ENCODE measurements at regions not wholly inside any gene's neighbourhood (a gene's known extent, or its start where the extent isn't known, plus 50 kb on each side); places are given as distances from the start of the nearest gene placed in this dataset.

DNA sequence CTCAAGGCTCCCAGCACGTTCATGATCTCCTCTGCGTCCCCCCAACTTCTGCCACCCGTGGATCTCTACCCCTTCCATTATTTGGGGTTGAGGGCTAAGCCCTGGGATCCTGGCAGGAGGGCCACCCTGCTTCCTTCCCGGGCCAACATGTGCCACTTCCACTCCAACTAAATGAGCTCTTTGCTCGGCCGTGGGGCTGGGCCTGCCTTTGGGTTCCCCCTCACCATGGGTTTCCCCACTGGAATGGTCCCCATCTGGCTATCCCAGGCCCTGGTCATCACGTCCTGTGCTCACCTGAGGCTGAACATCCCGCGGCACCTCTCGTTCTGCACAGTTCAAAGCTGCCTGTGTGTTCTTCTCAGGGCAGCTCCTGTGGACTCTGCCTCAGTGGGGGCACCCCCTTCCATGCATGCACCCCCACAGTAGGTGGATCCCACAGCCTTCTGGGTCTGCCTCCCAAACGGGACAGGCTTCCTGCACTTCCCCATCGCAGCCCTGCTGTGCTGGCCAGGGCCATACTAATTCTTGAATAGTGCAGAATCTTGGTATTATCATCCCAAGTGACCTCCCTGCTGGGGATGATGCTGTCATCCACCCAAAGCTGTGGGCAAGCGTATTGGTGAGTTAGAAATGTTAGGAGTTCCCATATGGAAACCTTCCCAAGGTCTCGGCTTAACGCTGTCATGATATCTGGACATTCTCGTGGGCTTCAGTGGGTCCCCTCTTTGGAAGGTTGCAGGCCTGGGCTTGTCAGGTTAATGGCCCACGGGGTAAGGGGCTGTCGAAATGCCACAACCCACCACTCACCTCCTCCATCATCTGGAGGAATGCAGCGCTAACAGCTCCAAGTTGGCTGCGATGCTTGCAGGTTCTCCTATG is 150.5 kb upstream of the TWIST2 start:
- Histone ChIP-seq H3K9me3 (ENCODE audit: control extremely low read depth in 1 of 3, control insufficient read depth in 2 of 3, insufficient read depth in 1 of 3, low read length in 2 of 3) (no peaks in the 10 kb centered on the region), H4K20me1 (ENCODE audit: control insufficient read depth, insufficient read depth, low read length, poor library complexity, severe bottlenecking) (no peaks in the 10 kb centered on the region), H3K27me3 (replicated peaks in 1 of 4; ENCODE audit: control extremely low read depth in 1 of 4, control insufficient read depth in 3 of 4, insufficient read depth in 4 of 4, low read length in 3 of 4) (no peaks in the 10 kb centered on the region), H3K36me3 (replicated peaks in 1 of 2; ENCODE audit: control extremely low read depth in 1 of 2, control insufficient read depth in 1 of 2, extremely low read depth in 1 of 2, insufficient read depth in 2 of 2, low read length in 1 of 2) (no peaks in the 10 kb centered on the region), H3K4me3 (ENCODE audit: control extremely low read depth in 1 of 5, extremely low read depth in 1 of 5, insufficient read depth in 1 of 5, low read depth in 2 of 5, low read length in 4 of 5) (no peak overlapping the region), H2AFZ (ENCODE audit: insufficient read depth, low read depth, low read length, poor library complexity, severe bottlenecking) (no peak overlapping the region), H3K9ac (ENCODE audit: low read length) (no peak overlapping the region), H3K79me2 (ENCODE audit: control insufficient read depth, insufficient read depth, low read length) (no peaks in the 10 kb centered on the region), H3K27ac (ENCODE audit: low read length in 2 of 2) (no peak overlapping the region), H3K4me1 (ENCODE audit: control insufficient read depth in 2 of 2, insufficient read depth in 2 of 2, low read length in 2 of 2) (no peaks in the 10 kb centered on the region), H3K4me2 (replicated peaks; ENCODE audit: low read depth, low read length, poor library complexity, severe bottlenecking) (no peak overlapping the region)
- ChIA-PET POLR2A (no interaction called here), CTCF (no interaction called here)
- 85% methylated on average over 16 of the region's 20 CpGs for WGBS (ENCODE audit: insufficient coverage)
- no peak for DNase-seq
- H3K9me3 Mint-ChIP-seq (ENCODE audit: insufficient read depth), result no peaks in the 10 kb centered on the region
- intact Hi-C loops (cut with micrococcal nuclease), result no loop called here
- no peaks in the 10 kb centered on the region for H3K4me1 Mint-ChIP-seq
- ATAC-seq (ENCODE audit: low read depth), result no peak
- no peak overlapping the region for H3K4me3 Mint-ChIP-seq
- H3K27ac Mint-ChIP-seq, result no peak overlapping the region
- TF ChIP-seq EZH2 (IDR thresholded peaks at IDR 0.05; ENCODE audit: borderline replicate concordance, insufficient read depth, low read depth, low read length, poor library complexity, severe bottlenecking), result no peak
- TF ChIP-seq, protein P1, sequence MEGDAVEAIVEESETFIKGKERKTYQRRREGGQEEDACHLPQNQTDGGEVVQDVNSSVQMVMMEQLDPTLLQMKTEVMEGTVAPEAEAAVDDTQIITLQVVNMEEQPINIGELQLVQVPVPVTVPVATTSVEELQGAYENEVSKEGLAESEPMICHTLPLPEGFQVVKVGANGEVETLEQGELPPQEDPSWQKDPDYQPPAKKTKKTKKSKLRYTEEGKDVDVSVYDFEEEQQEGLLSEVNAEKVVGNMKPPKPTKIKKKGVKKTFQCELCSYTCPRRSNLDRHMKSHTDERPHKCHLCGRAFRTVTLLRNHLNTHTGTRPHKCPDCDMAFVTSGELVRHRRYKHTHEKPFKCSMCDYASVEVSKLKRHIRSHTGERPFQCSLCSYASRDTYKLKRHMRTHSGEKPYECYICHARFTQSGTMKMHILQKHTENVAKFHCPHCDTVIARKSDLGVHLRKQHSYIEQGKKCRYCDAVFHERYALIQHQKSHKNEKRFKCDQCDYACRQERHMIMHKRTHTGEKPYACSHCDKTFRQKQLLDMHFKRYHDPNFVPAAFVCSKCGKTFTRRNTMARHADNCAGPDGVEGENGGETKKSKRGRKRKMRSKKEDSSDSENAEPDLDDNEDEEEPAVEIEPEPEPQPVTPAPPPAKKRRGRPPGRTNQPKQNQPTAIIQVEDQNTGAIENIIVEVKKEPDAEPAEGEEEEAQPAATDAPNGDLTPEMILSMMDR (IDR thresholded peaks at IDR 0.05), result no peak
- no peaks in the 10 kb centered on the region for H3K27me3 Mint-ChIP-seq

DNA sequence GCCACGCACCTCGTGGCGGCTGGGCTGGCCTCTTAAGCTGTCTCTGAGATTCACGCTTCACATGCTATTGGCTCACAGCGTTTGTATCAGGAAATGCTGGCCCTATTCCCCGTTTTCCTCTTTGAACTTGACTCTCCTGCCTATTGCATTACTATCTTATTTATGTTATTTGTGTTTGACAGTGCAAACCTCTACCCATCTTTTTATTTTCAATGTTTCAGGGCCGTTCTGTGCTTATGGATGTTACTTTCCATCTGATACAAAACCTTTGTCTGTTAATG is 149.9 kb upstream of the TWIST2 start:
- H3K27ac Mint-ChIP-seq, result no peak overlapping the region
- no peaks in the 10 kb centered on the region for H3K36me3 ChIP-seq (replicated peaks in 1 of 2; ENCODE audit: control extremely low read depth in 1 of 2, control insufficient read depth in 1 of 2, extremely low read depth in 1 of 2, insufficient read depth in 2 of 2, low read length in 1 of 2)
- no peak for DNase-seq
- intact Hi-C loops (cut with micrococcal nuclease), result no loop called here
- H3K27me3 ChIP-seq (replicated peaks in 1 of 4; ENCODE audit: control extremely low read depth in 1 of 4, control insufficient read depth in 3 of 4, insufficient read depth in 4 of 4, low read length in 3 of 4), result no peaks in the 10 kb centered on the region
- H3K4me3 Mint-ChIP-seq, result no peak overlapping the region
- H2AFZ ChIP-seq (ENCODE audit: insufficient read depth, low read depth, low read length, poor library complexity, severe bottlenecking), result no peak overlapping the region
- no peak overlapping the region for H3K27ac ChIP-seq (ENCODE audit: low read length in 2 of 2)
- no peaks in the 10 kb centered on the region for H3K27me3 Mint-ChIP-seq
- no peak overlapping the region for H3K4me2 ChIP-seq (replicated peaks; ENCODE audit: low read depth, low read length, poor library complexity, severe bottlenecking)
- no peaks in the 10 kb centered on the region for H3K9me3 Mint-ChIP-seq (ENCODE audit: insufficient read depth)
- no peaks in the 10 kb centered on the region for H3K79me2 ChIP-seq (ENCODE audit: control insufficient read depth, insufficient read depth, low read length)
- H4K20me1 ChIP-seq (ENCODE audit: control insufficient read depth, insufficient read depth, low read length, poor library complexity, severe bottlenecking), result no peaks in the 10 kb centered on the region
- ChIA-PET POLR2A (no interaction called here), CTCF (interaction anchor here (0.8 kb wide), 1 partner anchor 10 kb away, joined by 3 read pairs; no protein-coding TSS in a partner anchor)
- no peaks in the 10 kb centered on the region for H3K4me1 ChIP-seq (ENCODE audit: control insufficient read depth in 2 of 2, insufficient read depth in 2 of 2, low read length in 2 of 2)
- TF ChIP-seq, protein P1 (IDR thresholded peaks at IDR 0.05), result no peak
- no peak for TF ChIP-seq EZH2 (IDR thresholded peaks at IDR 0.05; ENCODE audit: borderline replicate concordance, insufficient read depth, low read depth, low read length, poor library complexity, severe bottlenecking)
- WGBS (ENCODE audit: insufficient coverage), result 75% methylated on average over 5 of the region's 7 CpGs
- no peak overlapping the region for H3K4me3 ChIP-seq (ENCODE audit: control extremely low read depth in 1 of 5, extremely low read depth in 1 of 5, insufficient read depth in 1 of 5, low read depth in 2 of 5, low read length in 4 of 5)
- no peak for ATAC-seq (ENCODE audit: low read depth)
- no peaks in the 10 kb centered on the region for H3K4me1 Mint-ChIP-seq
- no peaks in the 10 kb centered on the region for H3K9me3 ChIP-seq (ENCODE audit: control extremely low read depth in 1 of 3, control insufficient read depth in 2 of 3, insufficient read depth in 1 of 3, low read length in 2 of 3)
- H3K9ac ChIP-seq (ENCODE audit: low read length), result no peak overlapping the region

All from B cell (primary cell).